SW 1271 (cell line): ENCODE measurements at regions not wholly inside any gene's neighbourhood (a gene's known extent, or its start where the extent isn't known, plus 50 kb on each side); places are given as distances from the start of the nearest gene placed in this dataset.

Source experiments
- DNase-seq, 2 experiments: peaks; one replicate each; lab custom pipeline; 2025; lab: John Stamatoyannopoulos, UW

- no peak for DNase-seq
These were observed 360.5 kb downstream of the FGFR2 start for GRCh38 chr10:121237718-121238117.

- DNase-seq: no peak
These were observed 358.2 kb downstream of the FGFR2 start for GRCh38 chr10:121240011-121240410.

- DNase-seq: no peak
These were observed 357.7 kb downstream of the FGFR2 start for GRCh38 chr10:121240556-121240955.

GRCh38 chr10:121241337-121241736 lies 356.9 kb downstream of the FGFR2 start:
- DNase-seq: no peak

- DNase-seq: no peak
These were observed 355.3 kb downstream of the FGFR2 start for GRCh38 chr10:121242741-121243608.

GRCh38 chr10:121243609-121244241 lies 354.5 kb downstream of the FGFR2 start:
- DNase-seq: no peak

- no peak for DNase-seq
These were observed 353.4 kb downstream of the FGFR2 start for GRCh38 chr10:121244818-121245217.

GRCh38 chr10:121245754-121246153 lies 352.5 kb downstream of the FGFR2 start:
- DNase-seq: no peak

- no peak for DNase-seq
These were observed 350.0 kb downstream of the FGFR2 start for GRCh38 chr10:121248266-121248665.

- no peak for DNase-seq
These were observed 347.1 kb downstream of the FGFR2 start for GRCh38 chr10:121250995-121251764.

GRCh38 chr10:121252756-121253155 lies 345.5 kb downstream of the FGFR2 start:
- no peak for DNase-seq

- DNase-seq: no peak
These were observed 337.9 kb downstream of the FGFR2 start for GRCh38 chr10:121260377-121260776.

GRCh38 chr10:121261665-121262064 lies 336.6 kb downstream of the FGFR2 start:
- DNase-seq: no peak

- no peak for DNase-seq
These were observed 335.3 kb downstream of the FGFR2 start for GRCh38 chr10:121262774-121263430.

GRCh38 chr10:121263431-121263783 lies 334.8 kb downstream of the FGFR2 start:
- DNase-seq: no peak

GRCh38 chr10:121265360-121266123 lies 332.7 kb downstream of the FGFR2 start:
- no peak for DNase-seq

GRCh38 chr10:121266370-121266769 lies 331.9 kb downstream of the FGFR2 start:
- DNase-seq: no peak

GRCh38 chr10:121267236-121268003 lies 330.8 kb downstream of the FGFR2 start:
- no peak for DNase-seq

GRCh38 chr10:121268363-121268762 lies 329.9 kb downstream of the FGFR2 start:
- no peak for DNase-seq

GRCh38 chr10:121268863-121269432 lies 329.3 kb downstream of the FGFR2 start:
- DNase-seq: no peak
